Limb (tissue), 2 donors: ENCODE measurements at regions not wholly inside any gene's neighbourhood (a gene's known extent, or its start where the extent isn't known, plus 50 kb on each side); places are given as distances from the start of the nearest gene placed in this dataset.

Experiments
- DNase-seq, 2 donors: peaks; one replicate each; pipeline ENCODE4 v3.0.0-alpha.2; 2016; ENCODE audit errors: extremely low spot score in 2 of 2

GRCh38 chr3:127403795-127404194, 115.9 kb upstream of the PRR20G start:
- DNase-seq: no peak

- no peak for DNase-seq
Observed at GRCh38 chr3:127399154-127399553, 111.3 kb upstream of the PRR20G start.

DNA sequence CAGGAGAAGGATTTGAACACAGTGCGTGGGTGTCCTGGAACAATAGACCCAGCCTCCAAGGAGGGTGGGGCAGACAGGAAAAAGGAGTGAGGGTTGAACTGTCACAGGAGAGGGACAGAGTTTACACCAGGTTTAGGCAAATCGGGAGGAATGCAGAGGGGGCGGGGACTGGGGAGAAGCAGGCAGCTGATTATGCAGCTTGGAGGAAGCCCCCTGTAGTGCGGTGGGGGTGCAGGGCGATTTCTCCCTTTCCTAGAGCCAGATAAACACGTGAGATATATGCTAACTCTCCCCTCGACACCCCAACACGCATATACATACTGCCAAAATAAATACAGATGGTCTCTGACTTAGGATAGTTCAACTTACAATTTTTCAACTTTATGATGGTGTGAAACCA, 108.6 kb upstream of the PRR20G start:
- DNase-seq: no peak

DNA sequence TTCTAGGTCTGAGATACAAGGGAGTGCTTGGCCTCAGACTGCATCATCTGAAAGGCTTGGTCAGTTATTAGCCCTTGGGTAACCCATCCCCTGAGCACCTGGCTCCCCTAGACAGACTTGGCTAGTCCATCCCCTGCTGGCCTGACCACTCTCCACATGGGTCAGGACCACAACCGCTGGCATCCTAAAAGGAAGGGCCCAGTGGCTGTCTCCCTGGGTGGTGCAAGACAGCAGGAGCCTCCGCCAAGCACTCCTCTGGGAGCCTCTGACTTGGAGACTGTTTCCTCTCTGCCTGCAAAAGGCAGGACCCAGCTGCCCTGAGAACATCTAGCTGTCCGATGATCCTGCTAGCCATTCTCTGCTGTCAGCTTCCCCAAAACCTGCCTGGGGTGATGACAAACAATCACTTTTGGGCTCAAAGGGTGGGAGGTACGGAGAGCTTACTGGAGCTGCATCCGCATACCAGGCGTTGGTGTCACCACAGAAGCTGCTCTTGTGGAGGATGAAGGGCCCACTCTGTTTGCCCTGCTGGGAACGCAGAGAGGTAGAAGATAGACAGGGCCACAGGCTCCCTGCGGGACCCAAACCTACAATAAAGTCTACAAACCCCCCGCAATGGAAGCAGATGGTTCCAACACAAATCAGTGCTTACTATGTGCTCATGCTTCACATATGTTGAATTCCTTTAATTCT, 108.0 kb upstream of the PRR20G start:
- no peak for DNase-seq

GRCh38 chr3:127394984-127395662, 107.3 kb upstream of the PRR20G start:
- DNase-seq: no peak

GRCh38 chr3:127394031-127394430, 106.2 kb upstream of the PRR20G start:
- no peak for DNase-seq

GRCh38 chr3:127393131-127393820, 105.4 kb upstream of the PRR20G start:
- DNase-seq: no peak

GRCh38 chr3:127392156-127392490, 104.3 kb upstream of the PRR20G start:
- no peak for DNase-seq

- no peak for DNase-seq
Observed at GRCh38 chr3:127391436-127392155, 103.8 kb upstream of the PRR20G start.

- DNase-seq: no peak
Observed at GRCh38 chr3:127390365-127391025, 102.6 kb upstream of the PRR20G start.

DNA sequence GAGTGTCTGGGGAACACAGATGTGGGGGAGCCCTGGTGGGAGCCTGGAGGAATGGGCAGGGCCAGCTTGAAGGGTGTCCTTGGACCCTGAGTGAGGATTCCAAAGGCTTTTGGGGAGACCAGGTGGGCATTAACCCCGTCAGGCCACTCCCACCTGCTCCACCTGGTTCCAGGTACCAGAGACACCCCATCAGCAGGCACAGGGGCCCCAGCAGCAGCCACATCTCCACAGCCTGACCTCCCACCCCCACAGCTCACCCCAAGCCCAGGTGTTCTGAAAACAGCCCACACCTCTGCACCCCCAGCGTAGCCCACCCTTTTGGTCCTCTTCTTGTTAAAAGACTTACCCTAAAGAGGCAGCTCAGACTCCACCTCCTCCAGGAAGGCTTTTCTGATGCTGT, 102.1 kb upstream of the PRR20G start:
- DNase-seq: no peak

GRCh38 chr3:127389420-127389819, 101.6 kb upstream of the PRR20G start:
- DNase-seq: no peak

DNA sequence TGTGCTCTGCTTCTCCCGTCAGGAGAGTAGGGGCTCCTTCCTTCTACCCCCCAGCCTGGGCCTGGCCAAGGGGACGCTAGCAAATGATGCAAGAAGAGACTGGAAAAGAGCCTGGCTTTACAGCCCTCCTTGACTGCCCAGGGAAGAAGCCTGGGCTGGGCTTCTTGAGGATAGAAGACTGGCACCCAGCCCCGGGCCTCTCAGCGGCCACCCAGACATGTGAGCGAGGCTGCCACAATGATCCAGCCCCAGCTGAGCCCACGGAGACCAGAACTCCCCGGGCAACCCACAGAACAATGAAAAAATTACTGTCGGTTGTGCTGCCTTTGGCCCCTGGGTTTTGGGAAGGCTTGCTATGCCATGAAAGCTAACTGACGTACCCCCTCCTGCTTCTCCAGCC, 100.6 kb upstream of the PRR20G start:
- DNase-seq: no peak

GRCh38 chr3:127387556-127388153, 99.8 kb upstream of the PRR20G start:
- DNase-seq: no peak

DNA sequence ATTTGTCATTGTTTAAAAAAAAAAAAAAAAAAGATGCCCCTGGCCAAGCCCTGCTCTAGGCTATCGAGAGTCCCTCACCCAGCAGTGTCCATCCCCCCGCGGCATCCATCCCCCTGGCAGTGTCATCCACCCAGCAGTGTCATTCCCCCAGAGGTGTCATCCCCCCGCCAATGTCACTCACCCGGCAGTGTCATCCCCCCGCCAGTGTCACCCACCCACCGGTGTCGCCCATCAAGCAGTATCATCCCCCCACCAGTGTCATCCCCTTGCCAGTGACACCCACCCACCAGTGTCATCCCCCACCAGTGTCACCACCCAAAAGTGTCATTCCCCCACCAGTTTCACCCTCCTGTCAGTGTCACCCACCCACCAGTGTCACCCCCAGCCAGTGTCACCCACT, 99.3 kb upstream of the PRR20G start:
- no peak for DNase-seq

GRCh38 chr3:127386490-127386889, 98.6 kb upstream of the PRR20G start:
- no peak for DNase-seq

DNA sequence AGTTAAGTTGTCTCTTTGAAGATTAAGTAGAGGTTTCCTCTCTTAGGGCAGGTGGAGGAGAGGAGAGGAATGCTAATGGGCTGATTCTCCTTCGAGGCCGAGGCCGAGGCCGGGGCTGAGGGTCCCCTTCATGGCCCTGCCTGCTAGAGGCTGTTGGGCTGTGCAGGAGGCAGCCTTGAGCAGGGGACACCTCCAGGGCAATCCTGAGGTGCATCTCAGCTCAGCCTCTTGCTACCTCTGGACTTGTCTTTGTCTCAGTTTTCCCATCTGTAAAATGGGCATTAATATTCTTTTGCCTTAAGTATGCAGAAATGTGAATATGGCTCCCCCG, 97.7 kb upstream of the PRR20G start:
- no peak for DNase-seq

GRCh38 chr3:127384717-127385539, 97.1 kb upstream of the PRR20G start:
- no peak for DNase-seq

- DNase-seq: no peak
Observed at GRCh38 chr3:127383656-127384179, 95.9 kb upstream of the PRR20G start.
